Limb (tissue), 2 donors: ENCODE measurements at regions not wholly inside any gene's neighbourhood (a gene's known extent, or its start where the extent isn't known, plus 50 kb on each side); places are given as distances from the start of the nearest gene placed in this dataset.
"Not testable (repeated sequence)": the region's sequence is repeated elsewhere in the genome, so short reads cannot be mapped to it uniquely, and the experiment has no call there.

Experiments used
- DNase-seq, 2 donors: peaks; one replicate each; pipeline ENCODE4 v3.0.0-alpha.2; 2016; ENCODE audit errors: extremely low spot score in 2 of 2

GRCh38 chr1:157368941-157369340 lies 183.4 kb downstream of the FCRL5 start:
- DNase-seq: not testable (repeated sequence)

GRCh38 chr1:157368363-157368762 lies 184.0 kb downstream of the FCRL5 start:
- DNase-seq: no peak

- no peak for DNase-seq
Measured at GRCh38 chr1:157367870-157368269, 184.4 kb downstream of the FCRL5 start.

- no peak for DNase-seq
Measured at GRCh38 chr1:157367091-157367739, 185.1 kb downstream of the FCRL5 start.

- no peak for DNase-seq
Measured at GRCh38 chr1:157364612-157365011, 187.7 kb downstream of the FCRL5 start.

- no peak for DNase-seq
Measured at GRCh38 chr1:157363660-157364140, 188.6 kb downstream of the FCRL5 start.

- no peak for DNase-seq
Measured at GRCh38 chr1:157360023-157360390, 192.3 kb downstream of the FCRL5 start.

- DNase-seq: no peak
Measured at GRCh38 chr1:157359314-157360022, 192.8 kb downstream of the FCRL5 start.

GRCh38 chr1:157357111-157357510 lies 195.2 kb downstream of the FCRL5 start:
- no peak for DNase-seq

GRCh38 chr1:157356601-157357000 lies 195.7 kb downstream of the FCRL5 start:
- DNase-seq: no peak

GRCh38 chr1:157353546-157353945 lies 198.8 kb downstream of the FCRL5 start:
- DNase-seq: no peak

GRCh38 chr1:157352817-157353408 lies 199.4 kb downstream of the FCRL5 start:
- no peak for DNase-seq

- no peak for DNase-seq
Measured at GRCh38 chr1:157352216-157352615, 200.1 kb downstream of the FCRL5 start.

- DNase-seq: not testable (repeated sequence)
Measured at GRCh38 chr1:157351800-157352199, 200.5 kb downstream of the FCRL5 start.

GRCh38 chr1:157348538-157349480 lies 203.5 kb downstream of the FCRL5 start:
- DNase-seq: no peak

- no peak for DNase-seq
Measured at GRCh38 chr1:157347506-157347905, 204.8 kb downstream of the FCRL5 start.

GRCh38 chr1:157337785-157338184 lies 199.6 kb upstream of the ETV3 start:
- DNase-seq: not testable (repeated sequence)

- no peak for DNase-seq
Measured at GRCh38 chr1:157335056-157335455, 196.9 kb upstream of the ETV3 start.

GRCh38 chr1:157334041-157334440 lies 195.8 kb upstream of the ETV3 start:
- no peak for DNase-seq

GRCh38 chr1:157330177-157330576 lies 192.0 kb upstream of the ETV3 start:
- not testable (repeated sequence) for DNase-seq

- DNase-seq: not testable (repeated sequence)
Measured at GRCh38 chr1:157328120-157328519, 189.9 kb upstream of the ETV3 start.
